DND-41 (cell line): ENCODE measurements at regions not wholly inside any gene's neighbourhood (a gene's known extent, or its start where the extent isn't known, plus 50 kb on each side); places are given as distances from the start of the nearest gene placed in this dataset.

ENCODE experiments used
- ATAC-seq: fragments of 200-7000 bp; cut with Tn5 transposase; 3 replicates; pipeline ENCODE4 v1.9.1; 2021; ENCODE audit warnings: low read depth; ENCODE audit not compliant: insufficient read depth
- DNase-seq: peaks from one replicate; pipeline ENCODE4 v3.0.0-alpha.2; 2020
- H2AFZ ChIP-seq: 2 replicates; pipeline ENCODE4 v1.6.0; 2012; ENCODE audit warnings: low read depth, low read length
- H3K27ac ChIP-seq: 2 replicates; pipeline ENCODE4 v1.5.1; 2012; ENCODE audit warnings: low read length, inconsistent platforms
- H3K27me3 ChIP-seq: fragments of 200-600 bp; sonication (generic); 2 replicates; pipeline ENCODE4 v1.6.0; 2012; ENCODE audit warnings: low read length, mild to moderate bottlenecking, inconsistent platforms; ENCODE audit not compliant: insufficient read depth, poor library complexity
- H3K36me3 ChIP-seq: 2 replicates; pipeline ENCODE4 v1.5.1; 2012; ENCODE audit warnings: low read length, inconsistent platforms; ENCODE audit not compliant: insufficient read depth
- H3K4me1 ChIP-seq: 2 replicates; pipeline ENCODE4 v1.5.1; 2012; ENCODE audit warnings: mild to moderate bottlenecking, low read length; ENCODE audit not compliant: insufficient read depth
- H3K4me2 ChIP-seq: 2 replicates; pipeline ENCODE4 v1.6.0; 2012; ENCODE audit warnings: mild to moderate bottlenecking, moderate library complexity, low read length, inconsistent platforms; ENCODE audit not compliant: insufficient read depth
- H3K4me3 ChIP-seq, 2 experiments: fragments of 200-600 bp in 1 of 2; shearing (Covaris generic) in 1 of 2; 2 replicates each; pipeline ENCODE4 v1.5.1; 2012 to 2016; ENCODE audit warnings: inconsistent platforms in 2 of 2, low read length in 2 of 2, mild to moderate bottlenecking in 2 of 2, low read depth in 1 of 2, moderate library complexity in 1 of 2
- H3K79me2 ChIP-seq: 2 replicates; pipeline ENCODE4 v1.6.0; 2012; ENCODE audit warnings: low read length, inconsistent platforms; ENCODE audit not compliant: insufficient read depth
- H3K9ac ChIP-seq: 2 replicates; pipeline ENCODE4 v1.6.0; 2012; ENCODE audit warnings: low read depth, mild to moderate bottlenecking, inconsistent platforms, low read length, moderate library complexity
- H3K9me3 ChIP-seq: 2 replicates; pipeline ENCODE4 v1.5.1; 2012; ENCODE audit warnings: low read length, moderate library complexity, mild to moderate bottlenecking, inconsistent platforms; ENCODE audit not compliant: insufficient read depth, severe bottlenecking
- H4K20me1 ChIP-seq: 2 replicates; pipeline ENCODE4 v1.6.0; 2012; ENCODE audit warnings: low read length; ENCODE audit not compliant: insufficient read depth
- EZH2 ChIP-seq: IDR thresholded peaks from 3 replicates; pipeline ENCODE4 v1.6.1; 2012; ENCODE audit warnings: borderline replicate concordance, low read depth, mild to moderate bottlenecking, moderate library complexity, low read length, inconsistent platforms; ENCODE audit not compliant: severe bottlenecking
- TF ChIP-seq, protein P1 (sequence below): IDR thresholded peaks from 2 replicates; pipeline ENCODE4 v1.5.1; 2012; ENCODE audit warnings: borderline replicate concordance, low read length, moderate library complexity, mild to moderate bottlenecking; ENCODE audit not compliant: poor library complexity, severe bottlenecking; ENCODE audit errors: extremely low read depth

DNA sequence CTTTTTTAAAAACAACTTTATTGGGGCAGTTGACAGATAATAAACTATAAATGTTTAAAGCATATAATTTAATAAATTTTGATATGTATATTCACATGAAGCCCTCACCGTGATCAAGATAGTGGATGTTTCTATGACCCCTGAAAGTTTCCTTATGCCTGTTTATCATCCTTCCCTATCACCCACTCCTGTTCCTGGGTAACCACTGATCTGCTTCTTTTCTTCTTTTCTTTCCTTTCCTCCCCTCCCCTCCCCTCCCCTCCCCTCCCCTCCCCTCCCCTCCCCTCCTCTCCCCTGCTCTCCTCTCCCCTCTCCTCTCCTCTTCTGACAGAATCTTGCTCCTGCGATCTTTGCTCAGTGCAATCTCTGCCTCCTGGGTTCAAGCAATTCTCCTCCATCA lies 193.7 kb upstream of the CDH13 start:
- no peak overlapping the region for H3K27ac ChIP-seq
- H3K4me3 ChIP-seq, result no peak overlapping the region
- H3K4me2 ChIP-seq, result no peak overlapping the region
- no peak for ATAC-seq
- no peak for DNase-seq
- no peaks in the 10 kb centered on the region for H3K9me3 ChIP-seq
- H3K36me3 ChIP-seq, result no peaks in the 10 kb centered on the region
- no peaks in the 10 kb centered on the region for H3K79me2 ChIP-seq
- no peaks in the 10 kb centered on the region for H3K4me1 ChIP-seq
- H2AFZ ChIP-seq, result no peak overlapping the region
- no peaks in the 10 kb centered on the region for H3K27me3 ChIP-seq
- no peaks in the 10 kb centered on the region for H4K20me1 ChIP-seq
- H3K9ac ChIP-seq, result no peak overlapping the region
- TF ChIP-seq EZH2, result no peak
- TF ChIP-seq, protein P1, sequence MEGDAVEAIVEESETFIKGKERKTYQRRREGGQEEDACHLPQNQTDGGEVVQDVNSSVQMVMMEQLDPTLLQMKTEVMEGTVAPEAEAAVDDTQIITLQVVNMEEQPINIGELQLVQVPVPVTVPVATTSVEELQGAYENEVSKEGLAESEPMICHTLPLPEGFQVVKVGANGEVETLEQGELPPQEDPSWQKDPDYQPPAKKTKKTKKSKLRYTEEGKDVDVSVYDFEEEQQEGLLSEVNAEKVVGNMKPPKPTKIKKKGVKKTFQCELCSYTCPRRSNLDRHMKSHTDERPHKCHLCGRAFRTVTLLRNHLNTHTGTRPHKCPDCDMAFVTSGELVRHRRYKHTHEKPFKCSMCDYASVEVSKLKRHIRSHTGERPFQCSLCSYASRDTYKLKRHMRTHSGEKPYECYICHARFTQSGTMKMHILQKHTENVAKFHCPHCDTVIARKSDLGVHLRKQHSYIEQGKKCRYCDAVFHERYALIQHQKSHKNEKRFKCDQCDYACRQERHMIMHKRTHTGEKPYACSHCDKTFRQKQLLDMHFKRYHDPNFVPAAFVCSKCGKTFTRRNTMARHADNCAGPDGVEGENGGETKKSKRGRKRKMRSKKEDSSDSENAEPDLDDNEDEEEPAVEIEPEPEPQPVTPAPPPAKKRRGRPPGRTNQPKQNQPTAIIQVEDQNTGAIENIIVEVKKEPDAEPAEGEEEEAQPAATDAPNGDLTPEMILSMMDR, result no peak

DNA sequence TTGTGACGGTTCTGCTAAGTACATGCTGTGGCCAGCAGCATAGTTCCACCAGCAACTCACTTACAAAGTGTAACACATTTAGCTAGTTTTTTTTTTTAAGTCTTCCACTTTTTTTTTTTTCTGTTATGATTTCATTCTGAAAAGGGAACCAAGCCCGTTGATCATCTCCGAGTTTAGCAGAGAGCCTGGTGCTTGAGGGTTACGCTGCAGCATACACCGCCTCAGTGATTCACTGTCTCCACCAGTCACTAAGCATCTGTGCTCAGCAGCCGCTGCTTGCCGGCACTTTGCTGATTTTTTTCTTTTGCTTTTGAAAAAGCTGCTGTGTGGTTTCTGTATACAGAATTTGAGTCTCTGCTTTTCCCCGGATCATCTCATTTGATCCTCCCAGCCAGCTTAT lies 194.5 kb upstream of the CDH13 start:
- Histone ChIP-seq H3K27ac (no peak overlapping the region), H2AFZ (no peak overlapping the region), H4K20me1 (no peaks in the 10 kb centered on the region), H3K9me3 (no peaks in the 10 kb centered on the region), H3K36me3 (no peaks in the 10 kb centered on the region), H3K9ac (no peak overlapping the region), H3K4me2 (no peak overlapping the region), H3K27me3 (no peaks in the 10 kb centered on the region), H3K79me2 (no peaks in the 10 kb centered on the region), H3K4me1 (no peaks in the 10 kb centered on the region), H3K4me3 (no peak overlapping the region)
- DNase-seq (no peak), ATAC-seq (no peak)
- TF ChIP-seq EZH2, result no peak
- TF ChIP-seq, protein P1, result no peak

DNA sequence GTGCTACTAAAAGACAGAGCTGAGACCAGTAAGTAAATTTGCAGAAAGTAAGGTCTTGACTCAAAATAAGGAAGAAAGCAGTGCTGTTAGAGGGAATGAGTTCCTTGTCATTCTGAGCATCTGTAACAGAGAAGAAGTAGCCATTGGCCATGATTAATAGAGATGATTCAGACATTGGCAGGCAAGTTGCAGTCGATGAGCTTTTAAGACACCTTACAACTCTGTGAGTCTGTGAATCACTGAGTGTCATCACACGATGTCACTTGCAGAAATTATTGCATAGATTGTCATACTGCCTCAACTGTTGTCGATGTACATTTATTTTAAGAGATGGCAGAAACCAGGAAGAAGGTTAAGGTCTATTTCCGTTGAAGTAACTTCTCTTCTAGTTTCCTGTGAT lies 201.1 kb upstream of the CDH13 start:
- no peak overlapping the region for H3K27ac ChIP-seq
- H3K4me2 ChIP-seq, result no peak overlapping the region
- peaks cover 7% of the 10 kb centered on the region for H3K27me3 ChIP-seq
- no peak overlapping the region for H3K9ac ChIP-seq
- no peak overlapping the region for H3K4me3 ChIP-seq
- H2AFZ ChIP-seq, result no peak overlapping the region
- no peaks in the 10 kb centered on the region for H3K4me1 ChIP-seq
- ATAC-seq, result no peak
- H3K79me2 ChIP-seq, result no peaks in the 10 kb centered on the region
- no peaks in the 10 kb centered on the region for H3K36me3 ChIP-seq
- no peaks in the 10 kb centered on the region for H3K9me3 ChIP-seq
- TF ChIP-seq, protein P1, result no peak
- TF ChIP-seq EZH2, result no peak
- H4K20me1 ChIP-seq, result no peaks in the 10 kb centered on the region; the same call in 1 of the 2 replicates
- no peak for DNase-seq

DNA sequence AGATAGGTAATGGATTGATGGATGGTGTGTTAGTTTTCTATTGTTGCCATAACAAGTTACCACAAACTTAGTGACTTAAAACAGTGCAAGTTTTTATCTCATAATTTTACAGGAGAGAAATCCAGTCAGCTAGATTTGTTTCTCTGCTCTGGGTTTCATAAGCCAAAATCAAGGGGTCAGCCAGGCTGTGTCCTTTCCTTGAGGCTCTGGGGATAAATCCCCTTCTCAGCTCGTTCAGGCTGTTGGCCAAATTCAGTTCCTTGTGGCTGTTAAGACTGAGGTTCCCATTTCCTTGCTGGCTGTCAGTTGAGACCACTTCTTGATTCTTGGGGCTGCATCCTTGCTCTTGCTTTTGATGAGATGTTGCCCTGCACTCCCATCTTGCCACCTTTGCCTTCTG lies 204.9 kb upstream of the CDH13 start:
- ATAC-seq (no peak), DNase-seq (no peak)
- no peak overlapping the region for H3K4me2 ChIP-seq
- no peak overlapping the region for H3K4me3 ChIP-seq
- TF ChIP-seq, protein P1, result no peak
- TF ChIP-seq EZH2, result no peak
- H3K79me2 ChIP-seq, result no peaks in the 10 kb centered on the region
- no peaks in the 10 kb centered on the region for H3K9me3 ChIP-seq
- no peak overlapping the region for H3K27ac ChIP-seq
- no peaks in the 10 kb centered on the region; the same call in 1 of the 2 replicates for H4K20me1 ChIP-seq
- H3K36me3 ChIP-seq, result no peaks in the 10 kb centered on the region
- peaks cover 12% of the 10 kb centered on the region for H3K27me3 ChIP-seq
- H3K4me1 ChIP-seq, result no peaks in the 10 kb centered on the region
- no peak overlapping the region for H3K9ac ChIP-seq
- H2AFZ ChIP-seq, result no peak overlapping the region
